ENCODE measurements at regions not wholly inside any gene's neighbourhood (a gene's known extent, or its start where the extent isn't known, plus 50 kb on each side); places are given as distances from the start of the nearest gene placed in this dataset. TPM values are rescaled to one million over a fixed set of nuclear protein-coding genes. Genes with fewer than 3 reads are reported as not detected.
A peak's percentile ranks its signal among the peaks of the same experiment; 100 is the strongest.

DNA sequence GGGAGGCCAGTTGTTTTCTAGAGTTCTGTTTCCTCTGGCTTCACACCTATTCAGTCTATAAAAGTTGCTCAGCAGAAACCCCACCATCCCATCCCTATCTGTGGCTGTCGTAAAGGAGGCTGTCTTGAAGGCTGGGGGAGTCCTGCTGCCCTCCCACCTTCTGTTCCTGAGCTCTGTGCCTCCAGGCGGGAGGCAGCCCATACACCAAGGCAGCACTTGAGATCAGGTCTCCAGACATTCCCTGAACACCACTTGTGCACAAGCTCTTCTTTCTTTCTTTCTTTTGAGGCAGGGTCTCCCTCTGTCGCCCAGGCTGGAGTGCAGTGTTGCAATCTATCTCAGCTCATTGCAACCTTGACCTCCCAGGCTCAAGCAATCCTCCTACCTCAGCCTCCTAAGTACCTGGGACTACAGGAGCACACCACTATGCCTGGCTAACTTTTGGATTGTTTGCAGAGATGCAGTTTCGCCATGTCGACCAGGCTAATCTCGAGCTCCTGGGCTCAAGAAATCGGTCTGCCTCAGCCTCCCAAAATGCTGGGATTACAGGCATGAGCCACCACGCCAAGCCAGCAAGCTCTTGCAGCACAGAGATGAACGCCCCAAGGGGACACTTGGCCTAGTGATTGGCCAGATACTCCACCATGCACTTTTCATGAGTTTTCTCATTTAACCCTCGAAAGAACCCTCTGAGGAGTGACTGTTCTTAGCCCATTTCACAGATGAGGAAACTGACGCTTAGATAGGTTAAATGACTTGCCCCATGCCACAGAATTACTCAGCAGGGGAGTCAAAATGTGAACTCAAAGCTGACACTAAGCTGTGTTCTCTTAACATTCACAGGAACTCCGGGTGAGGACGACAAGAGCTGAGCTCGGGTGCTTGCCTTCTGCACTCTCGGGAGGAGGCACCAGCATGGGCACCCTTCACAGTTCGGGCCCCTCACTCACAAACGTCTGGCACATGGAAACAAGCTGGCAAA lies 55.8 kb upstream of the ENPP6 start:
- Histone ChIP-seq H3K27me3 (ENCODE audit: control insufficient read depth in 3 of 3, insufficient read depth in 3 of 3, low read length in 3 of 3) (no peaks in the 10 kb centered on the region), H3K9me3 (ENCODE audit: control insufficient read depth in 3 of 3, low read length in 3 of 3) (no peaks in the 10 kb centered on the region), H3K27ac (ENCODE audit: low read depth, low read length) (no peak overlapping the region), H3K36me3 (ENCODE audit: control insufficient read depth in 3 of 3, insufficient read depth in 3 of 3, low read length in 3 of 3) (no peaks in the 10 kb centered on the region), H3K4me1 (ENCODE audit: control insufficient read depth in 3 of 3, insufficient read depth in 3 of 3, low read length in 3 of 3) (peaks cover 0 to 4% (median 0%) of the 10 kb centered on the region in 3 donors), H3K4me3 (ENCODE audit: low read length in 3 of 3) (no peak overlapping the region), H3K9ac (ENCODE audit: low read depth in 1 of 3, low read length in 3 of 3) (no peak overlapping the region)

DNA sequence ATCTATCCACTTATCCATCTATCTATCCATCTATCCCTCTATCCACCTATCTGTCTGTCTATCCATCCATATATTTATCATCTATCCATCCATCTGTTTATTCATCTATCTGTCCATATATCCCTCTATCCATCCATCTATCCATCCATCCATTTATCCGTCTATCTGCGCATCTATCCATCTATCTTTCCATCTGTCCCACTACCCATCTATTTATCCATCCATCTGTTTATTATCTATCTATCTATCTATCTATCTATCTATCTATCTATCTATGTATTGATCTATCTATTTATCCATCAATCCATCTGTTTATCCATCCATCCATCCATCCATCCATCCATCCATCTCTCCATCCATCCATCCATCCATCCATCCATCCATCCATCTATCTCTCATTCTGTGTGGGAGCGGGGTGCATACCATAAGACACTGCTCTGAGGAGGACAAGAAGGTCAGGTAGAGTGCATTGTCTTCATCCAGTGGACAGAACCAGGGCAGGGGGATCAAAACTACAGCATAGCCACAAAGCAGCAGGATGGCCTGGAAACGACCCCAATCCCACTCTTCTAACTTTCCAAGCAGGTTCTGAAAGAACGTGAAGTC lies 53.2 kb upstream of the ENPP6 start:
- H3K4me3 ChIP-seq (ENCODE audit: low read length in 3 of 3) = no peak overlapping the region
- H3K36me3 ChIP-seq (ENCODE audit: control insufficient read depth in 3 of 3, insufficient read depth in 3 of 3, low read length in 3 of 3) = no peaks in the 10 kb centered on the region
- H3K4me1 ChIP-seq (ENCODE audit: control insufficient read depth in 3 of 3, insufficient read depth in 3 of 3, low read length in 3 of 3) = peaks cover 0 to 10% (median 4%) of the 10 kb centered on the region in 3 donors
- no peaks in the 10 kb centered on the region for H3K9me3 ChIP-seq (ENCODE audit: control insufficient read depth in 3 of 3, low read length in 3 of 3)
- H3K9ac ChIP-seq (ENCODE audit: low read depth in 1 of 3, low read length in 3 of 3) = no peak overlapping the region
- H3K27ac ChIP-seq (ENCODE audit: low read depth, low read length) = no peak overlapping the region
- no peaks in the 10 kb centered on the region for H3K27me3 ChIP-seq (ENCODE audit: control insufficient read depth in 3 of 3, insufficient read depth in 3 of 3, low read length in 3 of 3)

- Histone ChIP-seq H3K9me3 (ENCODE audit: control insufficient read depth in 3 of 3, low read length in 3 of 3) (no peaks in the 10 kb centered on the region), H3K4me1 (ENCODE audit: control insufficient read depth in 3 of 3, insufficient read depth in 3 of 3, low read length in 3 of 3) (peaks cover 0 to 10% (median 4%) of the 10 kb centered on the region in 3 donors), H3K27me3 (ENCODE audit: control insufficient read depth in 3 of 3, insufficient read depth in 3 of 3, low read length in 3 of 3) (no peaks in the 10 kb centered on the region), H3K9ac (ENCODE audit: low read depth in 1 of 3, low read length in 3 of 3) (no peak overlapping the region), H3K27ac (ENCODE audit: low read depth, low read length) (no peak overlapping the region), H3K4me3 (ENCODE audit: low read length in 3 of 3) (no peak overlapping the region), H3K36me3 (ENCODE audit: control insufficient read depth in 3 of 3, insufficient read depth in 3 of 3, low read length in 3 of 3) (no peaks in the 10 kb centered on the region)
Observed at GRCh38 chr4:184269879-184270430, 52.3 kb upstream of the ENPP6 start.

- Histone ChIP-seq H3K27ac (ENCODE audit: low read depth, low read length) (peak overlapping the region; percentile 79), H3K9ac (ENCODE audit: low read depth in 1 of 3, low read length in 3 of 3) (peak overlapping the region; percentile 47 to 77 (median 69)), H3K9me3 (ENCODE audit: control insufficient read depth in 3 of 3, low read length in 3 of 3) (no peaks in the 10 kb centered on the region), H3K36me3 (ENCODE audit: control insufficient read depth in 3 of 3, insufficient read depth in 3 of 3, low read length in 3 of 3) (no peaks in the 10 kb centered on the region), H3K27me3 (ENCODE audit: control insufficient read depth in 3 of 3, insufficient read depth in 3 of 3, low read length in 3 of 3) (no peaks in the 10 kb centered on the region), H3K4me1 (ENCODE audit: control insufficient read depth in 3 of 3, insufficient read depth in 3 of 3, low read length in 3 of 3) (peaks cover 0 to 10% (median 3%) of the 10 kb centered on the region in 3 donors), H3K4me3 (ENCODE audit: low read length in 3 of 3) (peak overlapping the region; percentile 66 to 76 (median 74))
Observed at GRCh38 chr4:184268584-184269160, 51.0 kb upstream of the ENPP6 start.

DNA sequence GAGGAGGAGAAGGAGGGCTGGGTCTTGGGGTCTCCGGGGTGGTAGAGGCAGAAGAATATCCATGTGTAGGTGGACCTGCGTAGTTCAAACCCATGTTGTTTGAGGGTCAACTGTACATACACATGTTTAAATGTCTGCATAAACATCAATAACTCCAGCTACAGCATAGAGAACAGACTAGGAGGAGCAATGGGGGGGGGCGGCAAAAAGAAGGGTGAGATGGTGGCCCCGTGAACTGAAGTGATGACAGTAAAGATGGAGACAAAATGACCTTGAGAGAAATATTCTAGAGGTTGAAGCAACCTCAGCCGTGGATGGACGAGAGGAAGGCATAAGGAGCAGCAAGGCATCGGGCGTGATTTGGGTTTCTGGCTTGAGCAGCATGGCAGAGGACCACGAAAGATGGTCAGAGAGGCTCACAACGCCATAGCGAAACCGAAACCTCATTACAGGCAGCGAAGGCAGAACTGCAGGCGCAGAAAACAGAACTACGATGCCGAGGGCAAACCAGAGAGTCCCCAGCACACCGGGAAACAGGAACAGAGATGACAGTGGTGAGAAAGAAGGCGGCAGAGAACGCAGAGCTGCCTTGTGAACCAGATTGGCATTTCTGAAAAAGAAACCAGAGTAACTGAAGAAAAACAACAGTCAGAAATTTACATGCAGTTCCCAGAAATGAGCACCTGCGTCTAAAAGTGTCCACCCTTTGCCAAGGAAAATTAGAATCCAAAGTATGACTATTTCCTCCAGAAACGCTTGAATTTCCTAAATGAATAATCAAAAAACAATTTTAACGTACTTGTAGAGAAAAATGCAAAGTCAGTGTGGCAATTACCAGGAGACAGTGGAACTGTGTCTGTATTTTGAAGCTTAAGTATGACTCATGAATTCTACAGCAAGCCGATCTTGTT lies 50.3 kb upstream of the ENPP6 start:
- Histone ChIP-seq H3K4me1 (ENCODE audit: control insufficient read depth in 3 of 3, insufficient read depth in 3 of 3, low read length in 3 of 3) (peaks cover 0 to 10% (median 3%) of the 10 kb centered on the region in 3 donors), H3K27me3 (ENCODE audit: control insufficient read depth in 3 of 3, insufficient read depth in 3 of 3, low read length in 3 of 3) (no peaks in the 10 kb centered on the region), H3K9ac (ENCODE audit: low read depth in 1 of 3, low read length in 3 of 3) (peak overlapping the region; percentile 47 to 77 (median 69)), H3K27ac (ENCODE audit: low read depth, low read length) (peak overlapping the region; percentile 79), H3K4me3 (ENCODE audit: low read length in 3 of 3) (peak overlapping the region; percentile 66 to 76 (median 74)), H3K36me3 (ENCODE audit: control insufficient read depth in 3 of 3, insufficient read depth in 3 of 3, low read length in 3 of 3) (no peaks in the 10 kb centered on the region), H3K9me3 (ENCODE audit: control insufficient read depth in 3 of 3, low read length in 3 of 3) (no peaks in the 10 kb centered on the region)

Small RNAs in the stretch of these regions (small RNA-seq; reads per million reads assigned to genes)
- gene RN7SL28P = not detected
